GM23338 (cell line): ENCODE measurements at regions not wholly inside any gene's neighbourhood (a gene's known extent, or its start where the extent isn't known, plus 50 kb on each side); places are given as distances from the start of the nearest gene placed in this dataset.

ENCODE experiments used
- ATAC-seq: fragments of 200-7000 bp; cut with Tn5 transposase; 3 replicates; pipeline ENCODE4 v1.9.1; 2020
- DNase-seq: peaks from one replicate; pipeline ENCODE4 v3.0.0-alpha.2; 2015; ENCODE audit warnings: low spot score
- H2AFZ ChIP-seq: fragments of 200-600 bp; sonication (generic); 2 replicates; pipeline ENCODE4 v1.8.0; 2016; ENCODE audit warnings: antibody characterized with exemption, mild to moderate bottlenecking, moderate library complexity
- H3F3A ChIP-seq: fragments of 200-600 bp; sonication (generic); replicated peaks from 2 replicates; pipeline ENCODE4 v1.8.0; 2017; ENCODE audit warnings: antibody characterized with exemption, mixed run types, low read depth
- H3K27ac ChIP-seq: fragments of 200-600 bp; sonication (generic); 2 replicates; pipeline ENCODE4 v1.6.1; 2016; ENCODE audit warnings: low read depth
- H3K27me3 ChIP-seq: fragments of 200-600 bp; sonication (generic); 2 replicates; pipeline ENCODE4 v1.8.0; 2016; ENCODE audit warnings: mild to moderate bottlenecking, mixed run types, moderate library complexity; ENCODE audit not compliant: insufficient read depth
- H3K36me3 ChIP-seq: fragments of 200-600 bp; sonication (generic); 2 replicates; pipeline ENCODE4 v1.8.0; 2016; ENCODE audit warnings: mild to moderate bottlenecking; ENCODE audit not compliant: insufficient read depth
- H3K4me1 ChIP-seq: fragments of 200-600 bp; sonication (generic); 2 replicates; pipeline ENCODE4 v1.8.0; 2016; ENCODE audit warnings: mild to moderate bottlenecking, moderate library complexity; ENCODE audit not compliant: insufficient read depth
- H3K4me2 ChIP-seq: fragments of 200-600 bp; sonication (generic); 2 replicates; pipeline ENCODE4 v1.7.1; 2017; ENCODE audit warnings: mixed run types
- H3K4me3 ChIP-seq: fragments of 200-600 bp; sonication (generic); 2 replicates; pipeline ENCODE4 v1.6.1; 2016; ENCODE audit warnings: mixed run types
- H3K79me2 ChIP-seq: fragments of 200-600 bp; sonication (generic); replicated peaks from 2 replicates; pipeline ENCODE4 v1.8.0; 2017; ENCODE audit warnings: mild to moderate bottlenecking; ENCODE audit not compliant: insufficient read depth
- H3K9me2 ChIP-seq: fragments of 200-600 bp; sonication (generic); 2 replicates; pipeline ENCODE4 v1.8.0; 2017; ENCODE audit not compliant: insufficient read depth
- H4K20me1 ChIP-seq: fragments of 200-600 bp; sonication (generic); replicated peaks from 2 replicates; pipeline ENCODE4 v1.8.0; 2017; ENCODE audit warnings: mild to moderate bottlenecking; ENCODE audit not compliant: insufficient read depth
- H3K27ac Mint-ChIP-seq: 2 replicates; pipeline ENCODE4 v1.8.0; 2020; ENCODE audit warnings: inconsistent platforms, mild to moderate bottlenecking, moderate library complexity, mixed read lengths
- H3K27me3 Mint-ChIP-seq: 3 replicates; pipeline ENCODE4 v1.8.0; 2022; ENCODE audit warnings: low read depth, mild to moderate bottlenecking, moderate library complexity, mixed read lengths, inconsistent platforms; ENCODE audit not compliant: insufficient read depth, poor library complexity
- H3K36me3 Mint-ChIP-seq: 3 replicates; pipeline ENCODE4 v1.8.0; 2021; ENCODE audit warnings: low read depth, mild to moderate bottlenecking, inconsistent platforms, moderate library complexity, mixed read lengths
- H3K4me1 Mint-ChIP-seq: 3 replicates; pipeline ENCODE4 v1.8.0; 2020; ENCODE audit warnings: mild to moderate bottlenecking, inconsistent platforms, mixed read lengths
- H3K4me3 Mint-ChIP-seq: 3 replicates; pipeline ENCODE4 v1.8.0; 2021; ENCODE audit warnings: moderate library complexity, mild to moderate bottlenecking, inconsistent platforms, mixed read lengths
- H3K9me3 Mint-ChIP-seq: 3 replicates; pipeline ENCODE4 v1.8.0; 2020; ENCODE audit warnings: moderate library complexity, mild to moderate bottlenecking, inconsistent platforms, mixed read lengths
- CREB1 ChIP-seq: fragments of 250-450 bp; sonication (Bioruptor Pico); IDR thresholded peaks from 2 replicates; pipeline ENCODE4 v1.5.0; 2020; ENCODE audit warnings: low read depth, mild to moderate bottlenecking, moderate library complexity
- ETS1 ChIP-seq: IDR thresholded peaks from 2 replicates; pipeline ENCODE4 v1.6.1; 2016; ENCODE audit warnings: antibody characterized with exemption
- EZH2 ChIP-seq: fragments of 200-600 bp; sonication (generic); IDR thresholded peaks from one replicate; pipeline ENCODE4 v1.8.0; 2017; ENCODE audit warnings: antibody characterized with exemption, mild to moderate bottlenecking, low read depth; ENCODE audit not compliant: unreplicated experiment
- EZH2phosphoT487 ChIP-seq: fragments of 200-600 bp; sonication (generic); IDR thresholded peaks from one replicate; pipeline ENCODE4 v1.8.1; 2018; ENCODE audit warnings: antibody characterized with exemption; ENCODE audit not compliant: unreplicated experiment
- JUNB ChIP-seq: IDR thresholded peaks from one replicate; pipeline ENCODE4 v1.6.1; 2016; ENCODE audit warnings: antibody characterized with exemption; ENCODE audit not compliant: unreplicated experiment
- NANOG ChIP-seq: IDR thresholded peaks from 2 replicates; pipeline ENCODE4 v1.6.1; 2016; ENCODE audit warnings: antibody characterized with exemption, borderline replicate concordance
- POLR2AphosphoS5 ChIP-seq: IDR thresholded peaks from 2 replicates; pipeline ENCODE4 v1.6.1; 2016; ENCODE audit warnings: antibody characterized with exemption, low read depth
- REST ChIP-seq: IDR thresholded peaks from one replicate; pipeline ENCODE4 v1.6.1; 2018; ENCODE audit warnings: antibody characterized with exemption; ENCODE audit not compliant: unreplicated experiment
- STAT1 ChIP-seq: IDR thresholded peaks from one replicate; pipeline ENCODE4 v1.6.1; 2016; ENCODE audit warnings: antibody characterized with exemption; ENCODE audit not compliant: unreplicated experiment
- ZNF114 ChIP-seq: fragments of 250-450 bp; sonication (Bioruptor Pico); IDR thresholded peaks from 2 replicates; pipeline ENCODE4 v1.5.0; 2020; ENCODE audit warnings: mild to moderate bottlenecking, moderate library complexity
- ZNF462 ChIP-seq: fragments of 250-450 bp; sonication (Bioruptor Pico); IDR thresholded peaks from 2 replicates; pipeline ENCODE4 v1.5.0; 2020; ENCODE audit warnings: mild to moderate bottlenecking, moderate library complexity
- TF ChIP-seq, protein P1 (sequence below), 2 experiments: fragments of 200-600 bp in 1 of 2; sonication (generic) in 1 of 2; conservative IDR thresholded peaks; 2 replicates each; pipeline versions ENCODE4 v1.5.1 to v1.6.1; 2016 to 2017; ENCODE audit warnings: antibody characterized with exemption in 2 of 2, low read depth in 2 of 2, mild to moderate bottlenecking in 2 of 2, moderate library complexity in 1 of 2

DNA sequence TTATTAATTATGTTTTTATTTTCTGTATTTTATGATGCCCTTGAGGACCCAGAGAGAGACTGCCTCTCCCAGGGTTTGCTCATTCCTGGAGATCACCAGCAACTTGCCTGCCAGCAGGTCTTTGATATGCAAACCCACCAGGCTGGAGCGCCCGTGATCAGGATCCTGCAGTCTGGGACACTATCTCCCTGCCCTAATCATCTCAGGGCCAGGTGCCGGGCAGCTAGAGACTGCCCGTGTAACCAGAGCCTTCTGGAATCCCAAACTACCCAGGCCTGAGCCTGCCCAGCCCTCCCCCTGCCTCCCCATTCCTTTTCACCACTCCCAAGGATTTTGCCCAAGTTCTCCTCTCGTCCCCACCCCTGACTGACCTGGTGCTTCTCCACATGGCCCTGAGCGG, 52.2 kb upstream of the B3GAT1 start (continued):
- no peak for TF ChIP-seq ETS1

DNA sequence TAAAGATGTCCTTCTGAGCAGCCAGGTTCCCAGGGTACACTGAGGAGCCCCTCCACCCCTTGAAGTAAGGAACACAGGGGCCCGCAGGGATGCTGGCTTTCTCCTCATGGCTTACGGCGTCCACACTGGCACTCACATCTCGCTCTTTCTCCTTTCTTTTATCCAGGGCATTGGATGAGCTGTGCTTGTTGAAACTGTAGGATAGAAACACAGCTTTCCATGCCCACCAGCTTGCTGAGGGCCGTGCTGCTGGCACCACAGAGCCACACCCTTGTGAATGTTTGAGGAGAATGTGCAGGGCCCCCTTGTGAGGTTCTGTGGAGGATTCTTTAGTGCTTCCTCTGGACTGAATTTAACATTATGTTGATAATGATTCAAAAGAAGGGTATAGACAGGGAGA, 51.7 kb upstream of the B3GAT1 start:
- Histone ChIP-seq H3K4me1 (peaks cover 11% of the 10 kb centered on the region; the same call in 1 of the 2 replicates), H3F3A (no peaks in the 10 kb centered on the region), H3K9me2 (no peaks in the 10 kb centered on the region), H2AFZ (no peak overlapping the region), H3K36me3 (no peaks in the 10 kb centered on the region), H3K27me3 (peaks cover 3% of the 10 kb centered on the region; the same call in 1 of the 2 replicates), H3K27ac (no peak overlapping the region), H3K4me2 (no peak overlapping the region), H3K4me3 (no peak overlapping the region), H3K79me2 (no peaks in the 10 kb centered on the region), H4K20me1 (no peaks in the 10 kb centered on the region)
- no peaks in the 10 kb centered on the region for H3K36me3 Mint-ChIP-seq
- no peak overlapping the region for H3K27ac Mint-ChIP-seq
- H3K4me1 Mint-ChIP-seq, result peaks cover 37% of the 10 kb centered on the region
- DNase-seq (no peak), ATAC-seq (no peak)
- no peaks in the 10 kb centered on the region; the same call in 2 of the 3 replicates for H3K9me3 Mint-ChIP-seq
- H3K27me3 Mint-ChIP-seq, result peaks cover 17% of the 10 kb centered on the region
- no peak overlapping the region for H3K4me3 Mint-ChIP-seq
- TF ChIP-seq CREB1 (CRISPR knock-in tag) (no peak), NANOG (no peak), STAT1 (no peak), ZNF462 (CRISPR knock-in tag) (no peak), ETS1 (no peak), REST (no peak), JUNB (no peak), EZH2phosphoT487 (no peak), POLR2AphosphoS5 (no peak), ZNF114 (CRISPR knock-in tag) (no peak), EZH2 (no peak)
- TF ChIP-seq, protein P1, sequence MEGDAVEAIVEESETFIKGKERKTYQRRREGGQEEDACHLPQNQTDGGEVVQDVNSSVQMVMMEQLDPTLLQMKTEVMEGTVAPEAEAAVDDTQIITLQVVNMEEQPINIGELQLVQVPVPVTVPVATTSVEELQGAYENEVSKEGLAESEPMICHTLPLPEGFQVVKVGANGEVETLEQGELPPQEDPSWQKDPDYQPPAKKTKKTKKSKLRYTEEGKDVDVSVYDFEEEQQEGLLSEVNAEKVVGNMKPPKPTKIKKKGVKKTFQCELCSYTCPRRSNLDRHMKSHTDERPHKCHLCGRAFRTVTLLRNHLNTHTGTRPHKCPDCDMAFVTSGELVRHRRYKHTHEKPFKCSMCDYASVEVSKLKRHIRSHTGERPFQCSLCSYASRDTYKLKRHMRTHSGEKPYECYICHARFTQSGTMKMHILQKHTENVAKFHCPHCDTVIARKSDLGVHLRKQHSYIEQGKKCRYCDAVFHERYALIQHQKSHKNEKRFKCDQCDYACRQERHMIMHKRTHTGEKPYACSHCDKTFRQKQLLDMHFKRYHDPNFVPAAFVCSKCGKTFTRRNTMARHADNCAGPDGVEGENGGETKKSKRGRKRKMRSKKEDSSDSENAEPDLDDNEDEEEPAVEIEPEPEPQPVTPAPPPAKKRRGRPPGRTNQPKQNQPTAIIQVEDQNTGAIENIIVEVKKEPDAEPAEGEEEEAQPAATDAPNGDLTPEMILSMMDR (conservative IDR thresholded peaks at IDR 0.05; ENCODE audit: low read depth in 2 of 2), result no peak
